NT2/D1 (cell line): ENCODE measurements at regions not wholly inside any gene's neighbourhood (a gene's known extent, or its start where the extent isn't known, plus 50 kb on each side); places are given as distances from the start of the nearest gene placed in this dataset.

Source experiments
- YY1 ChIP-seq: IDR thresholded peaks from 2 replicates; pipeline ENCODE4 v1.6.1; 2011; ENCODE audit not compliant: insufficient read length, insufficient read depth
- ZNF274 ChIP-seq: IDR thresholded peaks from 2 replicates; pipeline ENCODE4 v1.6.1; 2011; ENCODE audit warnings: mild to moderate bottlenecking, low read depth, low read length

GRCh38 chr20:17844133-17844429 lies 124.5 kb downstream of the SNX5 start:
- no peak for TF ChIP-seq YY1
- TF ChIP-seq ZNF274, result no peak
